ENCODE measurements at regions not wholly inside any gene's neighbourhood (a gene's known extent, or its start where the extent isn't known, plus 50 kb on each side); places are given as distances from the start of the nearest gene placed in this dataset.
"Not testable (repeated sequence)": the region's sequence is repeated elsewhere in the genome, so short reads cannot be mapped to it uniquely, and the experiment has no call there.

DNA sequence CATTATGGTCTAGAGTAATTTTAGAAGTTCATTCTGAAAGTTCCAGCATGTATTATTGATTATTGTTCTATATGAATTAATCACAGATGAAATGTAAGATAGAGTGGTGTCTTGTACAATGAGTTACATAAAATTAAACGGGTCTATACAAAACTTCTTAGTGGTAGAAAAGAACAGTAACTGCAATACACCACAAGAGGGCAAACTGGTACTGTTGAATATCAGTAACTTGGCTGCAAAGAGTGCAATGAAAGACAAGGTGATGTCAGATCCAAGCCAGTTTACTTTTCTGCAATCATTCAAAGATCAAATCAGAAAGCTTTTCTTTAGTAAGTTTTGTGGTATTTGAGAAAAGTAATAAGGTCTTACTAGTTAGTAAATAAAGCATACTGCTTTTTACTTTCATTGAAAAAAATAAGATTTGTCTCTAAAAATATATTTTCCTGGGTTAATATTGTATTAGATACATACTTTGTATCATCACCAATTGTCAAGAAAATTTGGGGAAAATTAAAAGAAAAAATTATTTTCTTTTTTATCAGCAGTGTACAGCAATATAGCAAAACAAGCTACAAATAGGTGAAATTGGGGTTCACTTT is 66.4 kb upstream of the BTG3 start:
- no peak for DNase-seq (ENCODE audit: low read depth in 2 of 2)

- DNase-seq (ENCODE audit: low read depth in 2 of 2), result not testable (repeated sequence)
These were observed 64.2 kb upstream of the BTG3 start for GRCh38 chr21:17676930-17677329.

DNA sequence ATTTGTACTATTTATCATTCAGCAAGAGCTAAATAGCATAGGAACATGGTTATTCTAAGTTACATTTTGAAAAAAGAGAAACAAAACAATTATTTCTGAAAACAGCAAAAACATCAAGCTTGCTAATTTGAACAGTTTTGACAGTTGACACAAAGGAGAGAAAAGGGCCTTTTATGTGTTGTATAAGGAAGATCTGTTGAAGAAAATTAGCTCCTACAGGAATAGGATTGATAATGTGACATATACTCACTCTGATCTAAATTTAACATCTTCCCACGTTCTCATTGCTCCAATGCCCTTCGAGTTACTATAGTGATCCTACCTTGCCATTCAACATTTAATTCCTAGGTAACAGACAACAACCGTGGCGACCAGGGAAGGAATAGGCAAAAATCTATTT is 61.4 kb upstream of the BTG3 start:
- no peak for DNase-seq (ENCODE audit: low read depth in 2 of 2)

DNA sequence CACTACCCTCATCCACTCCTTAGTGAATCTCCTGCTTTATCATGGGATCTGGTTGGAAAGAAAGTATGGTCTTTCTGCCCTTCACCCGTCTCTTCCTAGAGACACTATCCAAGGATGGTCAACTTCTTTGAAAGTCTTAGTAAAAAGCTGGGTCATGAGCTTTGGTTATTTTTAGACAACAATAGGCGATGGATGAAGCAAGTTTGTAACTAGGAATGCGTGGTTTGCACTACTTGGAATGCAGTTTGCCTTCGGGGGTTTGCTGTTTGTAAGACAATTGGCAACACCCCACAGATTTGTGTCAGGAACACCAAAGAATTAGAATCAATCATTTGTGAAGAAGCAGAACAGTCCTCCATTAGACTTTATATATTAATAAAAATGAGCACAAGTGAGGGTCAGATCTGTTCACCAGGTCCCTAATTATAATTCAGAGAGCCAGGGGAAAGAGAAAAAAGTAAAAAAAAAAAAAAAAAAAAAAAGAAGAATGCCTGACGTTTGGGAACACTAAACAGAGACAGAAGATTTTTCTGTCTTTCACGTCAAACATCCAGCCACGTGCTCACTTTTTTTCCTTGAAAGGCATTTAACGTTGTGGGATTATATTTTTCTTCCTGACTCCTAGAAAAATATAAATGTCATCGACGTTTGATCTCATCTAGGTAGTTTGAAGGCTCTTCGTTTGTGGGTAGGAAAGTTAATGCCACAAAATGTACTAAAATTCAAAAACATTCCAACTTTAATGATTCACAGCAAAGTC is 60.7 kb upstream of the BTG3 start:
- DNase-seq (ENCODE audit: low read depth in 2 of 2), result no peak

GRCh38 chr21:17671733-17672132 is 59.0 kb upstream of the BTG3 start:
- DNase-seq (ENCODE audit: low read depth in 2 of 2), result no peak

- no peak for DNase-seq (ENCODE audit: low read depth in 2 of 2)
These were observed 55.9 kb upstream of the BTG3 start for GRCh38 chr21:17668479-17669140.

DNA sequence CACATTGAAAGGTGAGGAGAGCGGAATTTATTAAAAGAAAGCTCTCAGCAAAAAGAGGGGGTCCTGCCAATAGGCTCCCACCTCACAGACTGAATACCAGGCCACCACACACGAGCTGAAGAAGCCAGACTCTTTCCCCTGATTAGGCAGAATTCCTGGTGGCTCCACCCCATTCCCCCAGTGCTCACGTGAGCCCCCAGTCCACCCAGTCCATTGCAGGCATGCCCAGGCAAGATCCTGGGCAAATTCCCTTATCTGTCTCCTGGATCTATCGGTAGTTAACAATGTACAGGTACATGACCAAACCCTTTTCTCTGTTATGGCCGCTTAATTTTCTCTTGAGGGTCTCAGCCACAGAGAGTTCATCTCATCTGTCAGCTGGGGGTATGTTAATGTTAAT is 54.6 kb upstream of the BTG3 start:
- no peak for DNase-seq (ENCODE audit: low read depth in 2 of 2)
